ENCODE measurements at regions not wholly inside any gene's neighbourhood (a gene's known extent, or its start where the extent isn't known, plus 50 kb on each side); places are given as distances from the start of the nearest gene placed in this dataset.

DNA sequence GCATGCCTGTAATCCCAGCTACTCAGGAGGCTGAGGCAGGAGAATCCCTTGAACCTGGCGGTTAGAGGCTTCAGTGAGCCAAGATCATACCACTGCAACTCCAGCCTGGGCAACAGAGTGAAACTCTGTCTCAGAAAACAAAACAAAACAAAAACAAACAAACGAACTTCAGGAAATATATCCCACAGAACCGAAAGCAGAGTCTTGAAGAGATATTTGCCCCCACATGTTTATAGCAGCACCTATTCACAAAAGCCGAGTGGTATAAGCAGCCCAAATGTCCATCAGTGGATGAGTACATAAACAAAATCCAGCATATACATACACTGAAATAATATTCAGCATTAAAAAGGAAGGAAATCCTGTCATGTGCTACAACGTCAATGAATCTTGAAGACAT is 57.6 kb upstream of the GRIN3A start:
- Histone ChIP-seq H3K18ac (ENCODE audit: low read depth in 1 of 2, low read length in 2 of 2) (no peak overlapping the region), H4K91ac (ENCODE audit: low read length) (no peak overlapping the region), H2BK12ac (ENCODE audit: low read length in 2 of 2) (no peak overlapping the region), H3K9ac (ENCODE audit: low read length) (no peak overlapping the region), H3K4me3 (ENCODE audit: insufficient read depth in 1 of 2, low read depth in 1 of 2, low read length in 2 of 2) (no peak overlapping the region), H2BK120ac (ENCODE audit: low read depth, low read length) (no peak overlapping the region), H3K4me1 (ENCODE audit: control insufficient read depth, insufficient read depth, low read depth, low read length) (no peaks in the 10 kb centered on the region), H3K79me1 (replicated peaks; ENCODE audit: low read length, poor library complexity, severe bottlenecking) (no peaks in the 10 kb centered on the region), H2AK5ac (ENCODE audit: low read length, severe bottlenecking) (no peak overlapping the region), H3K27me3 (ENCODE audit: control insufficient read depth in 1 of 2, insufficient read depth in 1 of 2, low read length in 2 of 2) (no peaks in the 10 kb centered on the region), H2AFZ (ENCODE audit: low read depth, low read length) (no peak overlapping the region), H3K14ac (ENCODE audit: low read length in 2 of 2) (no peak overlapping the region), H2BK5ac (ENCODE audit: low read depth, low read length, poor library complexity, severe bottlenecking) (no peak overlapping the region), H2BK15ac (ENCODE audit: low read depth, poor library complexity, severe bottlenecking) (no peak overlapping the region), H3K9me3 (ENCODE audit: control insufficient read depth, low read length) (no peaks in the 10 kb centered on the region), H3K23ac (ENCODE audit: low read length in 2 of 2) (no peak overlapping the region), H3K36me3 (ENCODE audit: control insufficient read depth in 1 of 2, insufficient read depth in 2 of 2, low read depth in 1 of 2, low read length in 2 of 2) (no peaks in the 10 kb centered on the region), H3K27ac (ENCODE audit: low read length, poor library complexity, severe bottlenecking) (no peak overlapping the region), H3K4ac (ENCODE audit: low read depth in 1 of 2, low read length in 2 of 2) (no peak overlapping the region), H3K4me2 (ENCODE audit: low read length, poor library complexity, severe bottlenecking) (no peak overlapping the region), H4K8ac (ENCODE audit: low read length) (no peak overlapping the region)
- DNase-seq = no peak
- 63% methylated on average over 4 of the region's 5 CpGs for WGBS

GRCh38 chr9:101795147-101795546 is 56.7 kb upstream of the GRIN3A start:
- Histone ChIP-seq H2BK120ac (ENCODE audit: low read depth, low read length) (no peak overlapping the region), H2BK5ac (ENCODE audit: low read depth, low read length, poor library complexity, severe bottlenecking) (no peak overlapping the region), H3K4ac (ENCODE audit: low read depth in 1 of 2, low read length in 2 of 2) (no peak overlapping the region), H3K27ac (ENCODE audit: low read length, poor library complexity, severe bottlenecking) (no peak overlapping the region), H3K9ac (ENCODE audit: low read length) (no peak overlapping the region), H3K79me1 (replicated peaks; ENCODE audit: low read length, poor library complexity, severe bottlenecking) (no peaks in the 10 kb centered on the region), H3K4me2 (ENCODE audit: low read length, poor library complexity, severe bottlenecking) (no peak overlapping the region), H2AFZ (ENCODE audit: low read depth, low read length) (no peak overlapping the region), H2AK5ac (ENCODE audit: low read length, severe bottlenecking) (no peak overlapping the region), H3K4me3 (ENCODE audit: insufficient read depth in 1 of 2, low read depth in 1 of 2, low read length in 2 of 2) (no peak overlapping the region), H3K23ac (ENCODE audit: low read length in 2 of 2) (no peak overlapping the region), H3K36me3 (ENCODE audit: control insufficient read depth in 1 of 2, insufficient read depth in 2 of 2, low read depth in 1 of 2, low read length in 2 of 2) (no peaks in the 10 kb centered on the region), H4K8ac (ENCODE audit: low read length) (no peak overlapping the region), H2BK12ac (ENCODE audit: low read length in 2 of 2) (no peak overlapping the region), H4K91ac (ENCODE audit: low read length) (no peak overlapping the region), H2BK15ac (ENCODE audit: low read depth, poor library complexity, severe bottlenecking) (no peak overlapping the region), H3K14ac (ENCODE audit: low read length in 2 of 2) (no peak overlapping the region), H3K18ac (ENCODE audit: low read depth in 1 of 2, low read length in 2 of 2) (no peak overlapping the region), H3K4me1 (ENCODE audit: control insufficient read depth, insufficient read depth, low read depth, low read length) (no peaks in the 10 kb centered on the region), H3K27me3 (ENCODE audit: control insufficient read depth in 1 of 2, insufficient read depth in 1 of 2, low read length in 2 of 2) (no peaks in the 10 kb centered on the region), H3K9me3 (ENCODE audit: control insufficient read depth, low read length) (no peaks in the 10 kb centered on the region)
- 80% methylated on average over 1 of the region's 2 CpGs for WGBS
- DNase-seq = no peak

- no peak for DNase-seq
- no peak overlapping the region for H4K8ac ChIP-seq (ENCODE audit: low read length)
- H3K27ac ChIP-seq (ENCODE audit: low read length, poor library complexity, severe bottlenecking) = no peak overlapping the region
- no peak overlapping the region for H2BK120ac ChIP-seq (ENCODE audit: low read depth, low read length)
- H3K4me2 ChIP-seq (ENCODE audit: low read length, poor library complexity, severe bottlenecking) = no peak overlapping the region
- H2AK5ac ChIP-seq (ENCODE audit: low read length, severe bottlenecking) = no peak overlapping the region
- no peaks in the 10 kb centered on the region for H3K9me3 ChIP-seq (ENCODE audit: control insufficient read depth, low read length)
- no peak overlapping the region for H2BK12ac ChIP-seq (ENCODE audit: low read length in 2 of 2)
- H3K23ac ChIP-seq (ENCODE audit: low read length in 2 of 2) = no peak overlapping the region
- no peak overlapping the region for H3K18ac ChIP-seq (ENCODE audit: low read depth in 1 of 2, low read length in 2 of 2)
- no peaks in the 10 kb centered on the region for H3K79me1 ChIP-seq (replicated peaks; ENCODE audit: low read length, poor library complexity, severe bottlenecking)
- H4K91ac ChIP-seq (ENCODE audit: low read length) = no peak overlapping the region
- H3K27me3 ChIP-seq (ENCODE audit: control insufficient read depth in 1 of 2, insufficient read depth in 1 of 2, low read length in 2 of 2) = no peaks in the 10 kb centered on the region
- no peak overlapping the region for H3K4ac ChIP-seq (ENCODE audit: low read depth in 1 of 2, low read length in 2 of 2)
- no CpG with 5 or more reads among the region's 3 CpGs for WGBS
- no peak overlapping the region for H3K14ac ChIP-seq (ENCODE audit: low read length in 2 of 2)
- H3K36me3 ChIP-seq (ENCODE audit: control insufficient read depth in 1 of 2, insufficient read depth in 2 of 2, low read depth in 1 of 2, low read length in 2 of 2) = no peaks in the 10 kb centered on the region
- H2BK15ac ChIP-seq (ENCODE audit: low read depth, poor library complexity, severe bottlenecking) = no peak overlapping the region
- no peak overlapping the region for H3K9ac ChIP-seq (ENCODE audit: low read length)
- H3K4me3 ChIP-seq (ENCODE audit: insufficient read depth in 1 of 2, low read depth in 1 of 2, low read length in 2 of 2) = no peak overlapping the region
- no peaks in the 10 kb centered on the region for H3K4me1 ChIP-seq (ENCODE audit: control insufficient read depth, insufficient read depth, low read depth, low read length)
- no peak overlapping the region for H2AFZ ChIP-seq (ENCODE audit: low read depth, low read length)
- no peak overlapping the region for H2BK5ac ChIP-seq (ENCODE audit: low read depth, low read length, poor library complexity, severe bottlenecking)
Observed at GRCh38 chr9:101792475-101792874, 54.0 kb upstream of the GRIN3A start.

- no peak overlapping the region for H4K8ac ChIP-seq (ENCODE audit: low read length)
- no peak overlapping the region for H3K9ac ChIP-seq (ENCODE audit: low read length)
- H2BK120ac ChIP-seq (ENCODE audit: low read depth, low read length) = no peak overlapping the region
- H2AFZ ChIP-seq (ENCODE audit: low read depth, low read length) = no peak overlapping the region
- DNase-seq = no peak
- no peak overlapping the region for H4K91ac ChIP-seq (ENCODE audit: low read length)
- H2AK5ac ChIP-seq (ENCODE audit: low read length, severe bottlenecking) = no peak overlapping the region
- no peak overlapping the region for H3K23ac ChIP-seq (ENCODE audit: low read length in 2 of 2)
- no peak overlapping the region for H3K4ac ChIP-seq (ENCODE audit: low read depth in 1 of 2, low read length in 2 of 2)
- no peaks in the 10 kb centered on the region for H3K9me3 ChIP-seq (ENCODE audit: control insufficient read depth, low read length)
- H3K18ac ChIP-seq (ENCODE audit: low read depth in 1 of 2, low read length in 2 of 2) = no peak overlapping the region
- WGBS = 7% methylated on average over 3 of the region's 3 CpGs
- H3K4me3 ChIP-seq (ENCODE audit: insufficient read depth in 1 of 2, low read depth in 1 of 2, low read length in 2 of 2) = no peak overlapping the region
- no peak overlapping the region for H2BK15ac ChIP-seq (ENCODE audit: low read depth, poor library complexity, severe bottlenecking)
- H3K14ac ChIP-seq (ENCODE audit: low read length in 2 of 2) = no peak overlapping the region
- no peaks in the 10 kb centered on the region for H3K79me1 ChIP-seq (replicated peaks; ENCODE audit: low read length, poor library complexity, severe bottlenecking)
- no peak overlapping the region for H3K4me2 ChIP-seq (ENCODE audit: low read length, poor library complexity, severe bottlenecking)
- no peaks in the 10 kb centered on the region for H3K27me3 ChIP-seq (ENCODE audit: control insufficient read depth in 1 of 2, insufficient read depth in 1 of 2, low read length in 2 of 2)
- no peak overlapping the region for H2BK5ac ChIP-seq (ENCODE audit: low read depth, low read length, poor library complexity, severe bottlenecking)
- H3K36me3 ChIP-seq (ENCODE audit: control insufficient read depth in 1 of 2, insufficient read depth in 2 of 2, low read depth in 1 of 2, low read length in 2 of 2) = no peaks in the 10 kb centered on the region
- H3K4me1 ChIP-seq (ENCODE audit: control insufficient read depth, insufficient read depth, low read depth, low read length) = no peaks in the 10 kb centered on the region
- H2BK12ac ChIP-seq (ENCODE audit: low read length in 2 of 2) = no peak overlapping the region
- H3K27ac ChIP-seq (ENCODE audit: low read length, poor library complexity, severe bottlenecking) = no peak overlapping the region
Observed at GRCh38 chr9:101791938-101792337, 53.5 kb upstream of the GRIN3A start.
